ENCODE measurements at regions not wholly inside any gene's neighbourhood (a gene's known extent, or its start where the extent isn't known, plus 50 kb on each side); places are given as distances from the start of the nearest gene placed in this dataset.
A peak's percentile ranks its signal among the peaks of the same experiment; 100 is the strongest.

GRCh38 chr2:217335341-217335966, 475.6 kb upstream of the TNP1 start (continued):
- peak; percentile 33; the same call in 1 of the 2 replicates for TF ChIP-seq PAXIP1 (CRISPR knock-in tag; conservative IDR thresholded peaks at IDR 0.05)
- TF ChIP-seq THAP11 (CRISPR knock-in tag; IDR thresholded peaks at IDR 0.05): 0 out of 2 replicates have a peak, but pooled peaks have one; percentile 20
- no peak for TF ChIP-seq SOX6 (IDR thresholded peaks at IDR 0.05)
- TF ChIP-seq SOX6 (CRISPR knock-in tag; IDR thresholded peaks at IDR 0.05): peak; percentile 41; the same call in 1 of the 2 replicates
- TF ChIP-seq POGZ (CRISPR knock-in tag; IDR thresholded peaks at IDR 0.05): no peak
- TF ChIP-seq BHLHE40 (IDR thresholded peaks at IDR 0.05; ENCODE audit: low read length): peak; percentile 49; the same call in 1 of the 2 replicates
- peak; percentile 42 for TF ChIP-seq TEAD3 (CRISPR knock-in tag; optimal IDR thresholded peaks at IDR 0.05; ENCODE audit: borderline replicate concordance)
- peak; percentile 43; the same call in 1 of the 2 replicates for TF ChIP-seq FOXK1 (CRISPR knock-in tag; IDR thresholded peaks at IDR 0.05; ENCODE audit: borderline replicate concordance, low read depth)
- no peak for TF ChIP-seq ZBTB25 (CRISPR knock-in tag; IDR thresholded peaks at IDR 0.05)
- 0 out of 2 replicates have a peak, but pooled peaks have one; percentile 18 for TF ChIP-seq CEBPG (CRISPR knock-in tag; IDR thresholded peaks at IDR 0.05)
- TF ChIP-seq ZNF33A (CRISPR knock-in tag; IDR thresholded peaks at IDR 0.05; ENCODE audit: borderline replicate concordance): 0 out of 2 replicates have a peak, but pooled peaks have one; percentile 49
- peak; percentile 74 for TF ChIP-seq AHDC1 (CRISPR knock-in tag; IDR thresholded peaks at IDR 0.05; ENCODE audit: borderline replicate concordance)
- peak; percentile 62 for TF ChIP-seq SAP130 (CRISPR knock-in tag; IDR thresholded peaks at IDR 0.05; ENCODE audit: low read depth)
- TF ChIP-seq IKZF5 (CRISPR knock-in tag; IDR thresholded peaks at IDR 0.05): peak; percentile 47; the same call in 1 of the 2 replicates
- peak; percentile 44 for TF ChIP-seq GATAD2A (CRISPR knock-in tag; IDR thresholded peaks at IDR 0.05)
- TF ChIP-seq ZFP91 (CRISPR knock-in tag; IDR thresholded peaks at IDR 0.05; ENCODE audit: borderline replicate concordance): no peak
- TF ChIP-seq MIER3 (CRISPR knock-in tag; IDR thresholded peaks at IDR 0.05; ENCODE audit: borderline replicate concordance): 0 out of 2 replicates have a peak, but pooled peaks have one; percentile 23
